NCI-H524 treated with DMSO at 0.1 percent for 48 hours (cell line): ENCODE measurements at regions not wholly inside any gene's neighbourhood (a gene's known extent, or its start where the extent isn't known, plus 50 kb on each side); places are given as distances from the start of the nearest gene placed in this dataset.

Source experiments
- DNase-seq: peaks from one replicate; lab custom pipeline; 2025; lab: John Stamatoyannopoulos, UW

DNA sequence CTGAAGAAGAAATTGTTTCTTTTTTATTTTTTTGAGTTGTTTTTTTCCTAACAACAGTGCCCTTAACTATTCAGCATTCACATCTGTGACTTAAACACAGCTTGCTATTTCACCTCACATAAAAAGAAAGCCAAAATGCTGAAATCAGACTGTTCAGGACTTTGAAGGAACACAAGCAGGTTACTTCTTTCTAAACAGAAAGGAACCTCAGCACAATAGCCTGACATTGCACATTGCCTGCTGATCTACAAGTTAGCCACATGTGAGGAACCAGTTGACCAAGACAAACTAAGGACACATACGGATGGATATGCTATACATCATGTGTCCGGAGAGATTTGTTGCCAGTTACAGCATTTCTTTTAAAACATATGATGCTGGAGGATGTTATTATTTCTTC is 331.1 kb downstream of the FSIP2 start:
- no peak for DNase-seq

DNA sequence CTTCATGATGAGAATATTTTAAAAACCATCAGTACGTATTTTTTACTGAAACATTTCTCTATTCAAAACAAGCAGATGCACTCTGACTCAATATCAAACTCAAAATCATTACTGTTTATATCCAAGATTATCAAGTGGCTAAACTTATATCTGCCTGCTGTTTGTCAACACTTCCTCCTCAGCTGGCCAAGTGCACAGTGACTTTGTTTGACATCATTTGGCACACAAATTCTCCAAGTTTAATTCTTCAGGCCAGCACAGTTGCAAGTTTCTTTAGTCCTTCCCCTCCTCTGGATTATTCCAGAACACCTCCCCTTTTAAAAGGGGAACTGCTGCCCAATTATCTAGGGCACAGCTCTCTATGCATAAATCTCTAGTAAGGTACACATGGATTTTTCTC is 346.6 kb downstream of the FSIP2 start:
- no peak for DNase-seq

DNA sequence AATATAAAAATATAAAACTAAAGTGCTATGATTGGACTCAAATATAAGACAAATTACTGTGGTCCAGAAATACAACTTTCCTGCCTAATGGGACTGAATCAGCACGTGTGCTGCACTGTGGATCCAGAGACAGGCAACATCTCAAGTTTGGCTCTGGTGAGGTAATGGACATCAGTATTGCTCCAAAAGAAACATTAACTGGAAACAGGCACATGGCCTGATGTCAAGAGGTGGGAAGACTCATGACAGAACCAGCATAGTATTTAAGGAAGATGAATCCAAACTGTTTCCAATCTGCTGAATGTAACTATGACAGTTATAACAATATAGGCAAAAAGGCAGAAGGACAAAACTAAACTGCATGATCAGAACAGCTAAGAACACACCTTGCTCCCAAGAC is 354.6 kb downstream of the FSIP2 start:
- DNase-seq = no peak

DNA sequence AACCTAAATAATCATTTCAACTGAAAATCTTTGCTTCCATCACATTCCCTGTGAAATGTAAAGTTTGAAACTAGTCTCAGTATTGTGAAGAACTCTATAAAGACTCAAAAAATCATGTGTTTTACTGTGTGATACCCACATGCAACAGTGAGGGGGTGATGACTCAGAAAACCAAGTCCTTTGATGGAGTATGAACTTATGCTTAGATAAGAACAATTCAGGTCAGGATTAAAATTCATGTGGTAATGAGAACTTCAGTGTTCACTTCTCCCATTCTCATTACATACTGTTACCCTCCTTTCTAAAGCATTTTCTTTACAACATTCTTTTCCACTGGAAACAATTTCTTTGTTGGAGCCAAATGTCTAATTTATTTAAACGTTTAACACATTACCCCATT is 360.2 kb downstream of the FSIP2 start:
- DNase-seq = no peak

DNA sequence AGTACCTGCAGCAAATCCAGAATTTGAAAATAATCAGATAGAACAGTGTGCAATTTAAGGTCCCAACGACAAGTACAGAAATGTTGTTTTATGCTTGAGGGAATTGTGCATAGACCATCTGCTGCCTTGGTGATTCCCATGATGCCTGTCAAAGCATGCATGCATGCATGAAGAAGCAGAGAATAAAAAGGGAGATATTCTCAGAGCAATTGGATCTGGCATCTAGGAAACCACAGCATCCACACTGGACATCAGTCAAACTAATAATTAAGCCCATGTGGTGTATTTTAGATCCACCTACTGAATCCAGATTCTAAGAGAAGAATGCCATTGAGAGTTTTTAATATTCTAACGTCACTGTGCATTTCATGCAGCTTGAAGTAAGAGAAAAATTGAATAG is 361.2 kb downstream of the FSIP2 start:
- no peak for DNase-seq

DNA sequence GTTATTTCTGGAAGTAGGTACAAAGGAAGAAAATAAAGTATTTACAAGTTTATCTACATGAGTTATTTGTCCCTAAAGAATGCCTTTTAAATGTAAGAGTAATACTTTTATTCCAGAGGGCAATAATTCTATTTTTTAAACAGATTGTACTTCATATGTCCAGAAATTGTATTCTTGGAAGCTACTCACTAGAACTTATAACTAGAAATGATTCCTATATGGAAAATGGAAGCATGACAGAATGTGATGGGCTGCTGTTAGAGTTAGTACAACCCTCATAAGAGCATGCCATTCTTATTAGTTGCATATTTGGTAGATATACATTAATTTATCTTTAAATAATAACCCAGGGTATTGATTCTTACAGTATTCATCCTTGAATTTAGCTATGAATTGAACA is 362.0 kb downstream of the FSIP2 start:
- DNase-seq = no peak

DNA sequence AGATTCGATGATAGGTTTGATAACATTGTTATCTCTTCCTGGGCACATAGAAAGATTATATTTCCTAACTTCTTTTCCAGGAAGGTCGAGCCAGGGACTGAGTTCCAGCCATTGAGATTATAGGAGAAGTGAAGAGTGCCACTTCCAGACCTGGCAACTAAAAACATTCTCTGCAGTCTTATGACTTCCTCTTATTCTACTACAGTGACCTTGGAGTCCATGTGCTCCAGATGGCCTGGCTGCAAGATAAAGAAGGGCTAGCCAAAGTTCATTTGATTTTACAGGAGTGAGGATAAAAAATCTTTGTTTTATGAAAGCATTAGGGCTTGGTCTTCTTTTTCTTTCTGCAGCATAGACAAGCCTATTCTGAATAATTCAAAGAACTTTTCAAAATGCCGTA is 363.0 kb downstream of the FSIP2 start:
- no peak for DNase-seq

DNA sequence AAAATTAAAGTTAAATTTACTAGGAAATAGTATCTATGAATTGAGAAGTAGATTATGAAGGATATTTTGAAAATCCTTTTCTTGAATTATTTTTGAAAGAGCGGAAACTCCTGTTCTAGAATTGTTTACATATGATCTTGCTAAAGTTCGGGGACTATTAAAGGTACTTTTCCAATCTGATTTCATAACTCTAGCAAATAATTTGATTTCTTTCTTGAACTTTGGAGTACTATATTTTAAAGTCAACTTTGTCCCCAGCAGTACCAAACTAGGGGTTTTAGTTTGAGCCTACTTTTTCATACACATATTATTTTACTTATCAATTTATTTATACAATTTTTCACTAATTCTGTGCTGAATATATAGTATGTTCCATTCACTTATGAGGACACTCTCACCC is 364.7 kb downstream of the FSIP2 start:
- no peak for DNase-seq

DNA sequence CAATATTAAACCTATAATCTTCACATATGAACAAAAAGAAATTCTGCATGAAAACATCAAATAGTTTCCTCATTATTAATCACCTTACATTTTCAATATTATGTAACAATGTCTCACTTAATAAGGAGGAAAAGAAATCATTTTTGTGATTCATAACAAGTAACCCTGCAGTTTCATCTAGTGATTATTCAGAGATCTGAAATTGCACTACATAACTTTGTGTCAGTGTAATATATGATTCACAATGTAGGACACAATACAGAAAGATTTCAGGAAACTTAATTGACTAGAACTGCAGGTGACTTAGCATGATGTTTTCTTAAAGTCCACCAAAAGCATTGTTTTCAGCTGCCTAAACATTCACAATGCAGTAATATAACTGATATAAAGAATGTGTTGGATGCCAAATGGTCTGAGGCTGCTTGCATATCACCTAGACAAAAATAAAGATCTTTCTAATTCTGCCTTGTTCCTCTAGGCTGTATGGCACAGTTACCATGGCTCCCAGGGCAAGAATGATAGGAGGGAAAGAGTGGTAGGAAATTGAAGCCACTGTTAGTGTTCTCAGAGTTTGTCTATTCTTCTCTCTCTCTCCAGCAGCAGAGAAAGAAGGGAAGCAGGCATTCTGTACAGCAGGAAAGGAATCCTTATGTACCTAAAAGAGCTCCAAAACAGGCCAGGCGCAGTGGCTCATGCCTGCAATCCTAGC is 366.6 kb downstream of the FSIP2 start:
- no peak for DNase-seq

DNA sequence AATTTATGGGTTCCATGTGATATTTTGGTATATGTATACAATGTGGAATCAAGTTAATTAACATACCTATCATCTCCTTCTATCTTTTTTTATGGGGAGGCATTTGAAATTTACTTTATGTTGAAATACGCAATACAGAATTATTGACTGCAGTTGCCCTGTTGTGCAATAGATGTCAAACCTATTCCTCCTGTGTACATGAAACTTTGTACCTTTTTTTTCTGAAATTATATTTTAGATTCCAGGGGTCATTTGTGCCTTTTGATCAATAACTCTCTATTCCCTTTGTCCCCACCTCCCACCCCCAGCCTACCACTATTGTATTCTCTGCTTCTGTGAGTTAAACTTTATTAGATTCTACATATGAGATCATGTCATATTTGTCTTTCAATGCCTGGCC is 369.9 kb downstream of the FSIP2 start:
- DNase-seq = no peak

DNA sequence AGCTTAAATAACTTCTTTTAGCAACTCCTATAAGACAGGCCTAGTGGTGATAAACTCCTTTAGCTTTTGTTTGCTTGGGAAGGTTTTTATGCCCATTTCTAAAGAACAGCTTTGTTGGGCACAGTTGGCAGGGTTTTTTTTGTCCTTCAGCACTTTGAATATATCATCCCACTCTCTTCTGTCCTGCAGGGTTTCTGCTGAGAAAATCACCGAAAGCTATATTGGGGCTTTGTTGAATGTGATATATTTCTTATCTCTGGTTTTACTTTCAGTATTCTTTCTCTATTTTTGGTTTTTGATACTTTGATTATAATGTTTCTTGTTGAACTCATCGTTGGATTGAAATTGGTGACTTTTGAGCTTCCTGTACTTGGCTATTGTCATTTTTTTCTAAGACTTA is 372.8 kb upstream of the ZC3H15 start:
- no peak for DNase-seq

DNA sequence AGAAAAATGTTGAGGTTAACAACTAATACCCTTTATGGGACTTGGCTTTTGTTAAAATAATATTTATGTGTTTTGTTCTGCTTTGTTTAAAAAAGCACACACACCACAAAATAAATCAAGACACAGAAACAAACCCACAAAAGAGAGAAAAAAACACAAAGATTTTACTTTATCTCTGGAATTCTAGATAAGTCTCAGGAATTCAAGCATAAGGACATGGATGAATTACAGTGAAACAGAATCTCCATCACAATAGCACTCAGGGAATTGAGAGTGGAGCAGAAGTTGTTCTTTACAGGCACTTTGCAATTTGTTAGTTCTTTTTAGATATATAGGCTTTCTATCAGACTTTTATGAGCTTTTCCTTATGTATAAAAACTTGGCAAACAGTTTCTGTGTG is 360.9 kb upstream of the ZC3H15 start:
- DNase-seq = no peak

DNA sequence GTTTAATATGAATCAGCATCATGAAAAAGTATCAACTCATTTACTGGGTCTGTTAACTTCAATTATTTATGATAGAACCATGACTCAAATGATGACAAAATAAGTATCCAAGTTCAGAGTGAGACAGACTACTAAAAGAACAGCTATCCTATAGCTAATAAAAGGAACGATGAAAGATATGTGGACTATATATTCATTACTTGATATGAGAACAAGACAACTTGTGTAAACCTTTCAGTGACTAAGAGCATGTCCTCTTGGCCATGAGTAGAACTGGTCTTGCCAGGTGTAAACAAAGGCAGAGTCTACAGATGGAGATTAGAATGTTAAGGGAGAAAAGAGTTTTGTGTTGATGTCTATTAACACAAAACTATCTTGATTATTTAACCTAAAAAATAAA is 360.4 kb upstream of the ZC3H15 start:
- DNase-seq = no peak

DNA sequence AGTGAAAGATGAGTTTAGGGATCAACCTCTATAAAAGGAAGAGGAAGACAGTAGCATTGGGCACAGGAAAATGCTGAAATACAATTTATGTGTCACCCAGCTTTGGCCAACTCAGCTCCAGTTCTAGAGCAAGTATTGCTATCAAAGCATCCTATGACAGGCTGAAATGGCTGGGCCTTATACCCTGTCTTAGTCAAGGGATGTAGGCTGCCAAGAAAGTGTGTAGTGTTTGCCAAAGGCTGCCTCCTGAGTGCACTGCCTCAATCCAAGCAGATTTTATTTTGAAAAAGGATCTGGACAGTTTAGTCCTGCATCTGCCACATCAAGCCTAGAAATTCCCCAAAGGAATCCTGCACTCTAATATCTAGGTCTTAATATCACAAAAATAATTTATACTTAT is 359.9 kb upstream of the ZC3H15 start:
- DNase-seq = no peak

DNA sequence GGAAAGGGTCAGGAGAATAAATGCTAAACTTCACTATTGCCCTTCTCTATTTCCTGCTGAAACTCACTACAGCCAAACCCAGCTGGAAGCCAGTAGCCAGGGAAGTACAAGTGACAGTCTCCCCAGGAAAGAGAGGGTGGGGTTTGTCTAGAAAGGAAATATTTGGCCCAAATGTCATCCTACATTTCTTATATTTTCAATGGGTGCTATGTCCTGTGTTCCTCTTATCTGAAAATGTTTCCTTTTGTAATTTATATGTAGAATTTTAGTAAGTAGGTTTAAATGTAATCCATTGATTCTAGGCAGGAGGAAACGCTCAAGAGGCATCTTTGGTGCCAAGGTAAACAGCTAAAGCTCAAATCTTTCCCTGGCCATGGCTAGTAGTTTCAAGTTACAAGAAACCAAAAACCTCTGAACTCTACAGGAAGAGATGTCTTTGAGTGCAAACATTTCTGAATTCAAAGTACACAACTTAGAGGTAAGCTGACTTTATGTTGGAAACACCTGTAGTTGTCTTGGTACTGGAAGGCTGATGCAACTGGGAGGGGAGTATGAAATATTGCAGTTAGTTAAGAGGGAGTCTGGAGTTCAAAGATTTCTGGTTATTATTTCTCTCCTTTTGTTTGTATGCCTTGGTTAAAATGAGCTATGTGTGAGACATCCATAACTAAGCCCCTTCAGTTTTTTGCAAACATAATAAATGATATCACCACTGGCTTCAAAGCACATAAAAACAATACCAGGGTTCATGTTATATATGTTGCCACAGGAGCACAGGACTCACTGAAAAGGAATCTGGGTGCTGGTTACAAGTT is 356.1 kb upstream of the ZC3H15 start:
- no peak for DNase-seq

DNA sequence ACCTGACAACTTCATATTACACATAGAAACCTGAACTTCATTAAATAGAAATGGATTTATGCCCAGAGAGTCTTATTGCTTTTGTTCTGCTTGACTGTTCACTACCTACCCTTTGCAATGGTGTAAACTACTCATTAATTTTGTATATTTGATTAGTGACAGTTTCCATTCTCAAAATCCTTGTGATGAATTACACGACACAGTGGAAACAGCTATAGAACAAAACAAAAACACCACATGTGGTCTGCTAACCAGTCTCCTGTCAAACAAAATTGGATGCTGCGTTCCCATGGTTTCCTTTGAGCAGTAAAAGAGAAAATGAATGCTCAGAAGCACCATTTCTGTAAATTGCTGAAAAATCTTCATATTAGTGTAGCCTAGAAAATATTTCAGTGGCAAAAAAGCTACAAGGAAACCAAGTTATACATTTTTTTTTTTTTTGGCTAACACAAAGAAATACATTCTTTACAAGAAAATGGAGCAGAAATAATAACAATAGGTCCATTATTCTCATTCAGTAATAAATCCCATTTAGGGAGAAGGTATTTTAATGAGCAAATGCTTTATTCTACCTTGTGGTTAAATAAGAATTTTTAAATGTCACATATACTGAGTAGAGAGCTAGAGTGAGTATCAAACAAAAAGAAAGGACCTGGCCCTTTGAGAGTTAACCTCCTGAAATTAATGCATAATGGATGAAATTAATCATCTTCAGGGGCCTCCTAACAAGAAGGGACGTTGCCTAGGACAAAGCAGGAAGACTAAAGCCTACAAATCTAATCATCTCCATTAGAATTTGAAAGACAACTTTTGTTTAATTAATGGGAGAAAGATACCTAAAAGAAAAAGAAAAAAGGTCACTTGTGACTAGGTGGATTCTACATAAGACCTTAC is 355.1 kb upstream of the ZC3H15 start:
- DNase-seq = no peak

DNA sequence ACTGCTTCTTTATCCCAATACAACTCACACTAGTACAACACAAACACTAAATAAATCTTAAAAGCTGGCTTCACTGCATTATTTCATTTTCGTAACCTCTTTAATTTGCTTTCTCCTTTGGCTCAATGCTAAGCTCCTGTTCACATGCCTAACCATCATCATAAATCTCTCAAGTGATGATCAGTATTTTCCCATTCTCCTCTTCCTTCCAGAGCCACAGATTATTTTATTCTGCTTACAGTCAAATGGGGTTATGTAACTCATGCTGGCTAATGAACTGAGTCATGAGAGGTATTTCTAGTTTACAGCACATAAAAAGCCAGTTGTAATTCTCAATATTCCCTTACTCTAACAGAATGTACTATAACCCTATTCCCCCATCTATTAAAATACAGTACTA is 350.4 kb upstream of the ZC3H15 start:
- DNase-seq = no peak

DNA sequence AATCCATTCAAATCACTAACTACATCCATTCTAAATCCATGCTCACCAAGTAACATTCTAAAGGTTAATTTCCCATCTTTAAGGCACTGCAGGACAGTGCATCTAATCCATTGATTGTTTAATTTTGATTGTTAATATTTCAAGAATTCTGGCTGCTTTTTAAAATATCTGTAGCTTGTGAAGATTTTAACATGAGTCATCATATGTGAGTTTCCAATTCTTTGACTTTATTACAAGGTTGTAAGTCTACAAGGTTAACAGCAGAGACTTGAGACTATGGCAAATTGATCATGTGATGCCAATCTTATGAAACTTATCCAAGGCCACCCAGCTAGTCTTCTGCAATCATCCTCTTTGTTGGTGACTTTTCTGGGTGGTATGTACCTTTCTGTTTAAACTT is 349.2 kb upstream of the ZC3H15 start:
- DNase-seq = no peak

DNA sequence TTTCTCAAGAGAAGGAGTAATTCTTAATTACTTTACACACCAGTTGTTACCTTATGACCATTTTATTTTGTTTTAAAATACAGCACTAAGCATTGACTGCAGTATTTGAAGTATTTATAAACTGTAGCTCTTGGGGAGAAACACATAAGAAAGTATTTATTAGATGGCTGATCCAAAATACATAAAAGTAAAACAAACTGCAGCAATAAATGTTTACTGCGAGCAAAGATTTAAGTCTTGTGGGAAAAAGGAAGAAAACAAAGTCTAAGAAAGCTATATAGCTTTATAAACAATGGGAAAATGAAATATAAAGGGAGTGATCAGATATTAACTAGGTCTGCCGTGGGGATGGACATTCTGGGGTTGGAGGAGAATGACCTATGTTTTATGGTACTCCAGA is 347.2 kb upstream of the ZC3H15 start:
- no peak for DNase-seq

DNA sequence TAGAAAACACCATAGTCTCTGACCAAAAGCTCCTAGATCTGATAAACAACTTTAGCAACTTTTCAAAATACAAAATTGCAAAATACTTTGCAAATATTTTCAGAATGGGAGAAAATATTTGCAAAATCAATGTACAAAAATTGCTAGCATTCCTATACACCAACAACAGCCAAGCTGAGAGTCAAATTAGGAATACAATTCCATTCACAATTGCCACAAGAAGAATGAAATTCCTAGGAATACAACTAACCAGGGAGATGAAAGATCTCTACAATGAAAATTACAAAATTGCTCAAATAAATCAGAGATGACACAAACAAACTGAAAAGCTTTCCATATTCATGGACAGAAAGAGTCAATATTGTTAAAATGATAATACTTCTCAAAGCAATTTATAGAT is 327.0 kb upstream of the ZC3H15 start:
- no peak for DNase-seq

DNA sequence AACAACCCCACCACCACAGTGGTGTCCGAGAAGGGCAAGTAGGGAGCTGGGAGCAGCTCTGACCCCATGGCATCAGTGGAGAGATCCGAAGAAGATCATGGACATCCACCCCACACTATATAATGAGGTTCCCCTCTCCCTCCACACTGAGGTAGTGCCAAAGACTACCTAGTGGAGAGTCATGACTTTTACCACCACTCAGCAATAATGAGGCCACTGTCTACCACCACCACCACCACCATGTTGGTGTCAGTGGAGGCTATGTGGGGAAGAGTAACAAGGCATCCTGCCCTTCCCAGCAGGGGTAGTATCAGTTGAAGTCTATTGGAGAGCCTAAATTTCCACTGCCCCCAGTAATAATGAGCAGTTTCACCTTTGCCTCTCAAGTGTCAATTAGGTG is 321.7 kb upstream of the ZC3H15 start:
- DNase-seq = no peak

DNA sequence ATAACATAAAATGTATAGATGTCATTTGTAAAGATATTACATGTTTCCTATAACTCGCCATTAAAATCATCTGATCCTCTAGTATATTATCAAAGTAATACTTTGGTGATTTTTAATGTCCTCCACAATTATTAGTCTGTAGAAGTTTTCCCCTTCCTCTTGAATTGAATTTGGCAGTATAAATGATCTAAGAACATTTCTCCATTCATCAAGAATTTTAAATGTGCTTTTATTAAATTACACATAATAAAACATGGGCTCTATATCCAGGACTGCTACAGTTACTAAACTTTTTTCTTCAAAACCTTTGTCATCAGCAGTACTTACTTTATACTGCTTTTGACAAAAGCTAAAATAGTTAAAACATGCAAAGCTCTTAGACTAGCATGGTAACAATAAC is 315.4 kb upstream of the ZC3H15 start:
- no peak for DNase-seq

DNA sequence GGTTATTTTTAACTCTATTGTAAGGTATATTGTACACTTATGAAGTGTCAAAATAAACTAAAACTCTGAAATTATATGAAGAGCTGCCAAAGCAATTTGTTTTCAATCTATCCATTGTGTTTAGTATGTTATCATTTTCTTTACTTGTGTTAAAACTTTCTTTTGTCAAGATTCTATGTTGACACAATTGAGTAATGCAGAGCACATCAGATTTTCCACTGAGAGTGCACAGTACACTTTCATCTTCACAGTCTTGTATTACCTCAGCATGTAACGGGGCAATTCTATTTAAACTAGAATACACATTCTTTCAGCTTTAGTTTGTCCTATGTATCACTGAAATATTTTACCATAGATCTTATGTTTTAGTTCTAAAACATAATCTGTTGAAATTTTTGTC is 304.4 kb upstream of the ZC3H15 start:
- no peak for DNase-seq
